Activated CD4-positive, alpha-beta memory T cell treated with anti-CD3 and anti-CD28 coated beads, Interleukin-2, amount 10 ng/mL, durations not matched to agents 7 days and 5 days (primary cell): ENCODE measurements at regions not wholly inside any gene's neighbourhood (a gene's known extent, or its start where the extent isn't known, plus 50 kb on each side); places are given as distances from the start of the nearest gene placed in this dataset.

Experiments used
- CTCF ChIA-PET: fragments of 350-600 bp; sonication (Branson Sonifier 250); formaldehyde crosslinking; loops from one replicate; lab custom pipeline; 2021; ENCODE audit warnings: antibody characterized with exemption, inconsistent platforms; lab: Charles Lee
- POLR2A ChIA-PET: fragments of 350-600 bp; sonication (Branson Sonifier 250); formaldehyde crosslinking; loops from one replicate; lab custom pipeline; 2021; ENCODE audit warnings: antibody characterized with exemption; lab: Charles Lee
- DNase-seq: peaks from one replicate; pipeline ENCODE4 v3.0.0-alpha.2; 2020
- H3K27ac Mint-ChIP-seq: one replicate; pipeline ENCODE4 v1.8.0; 2021; ENCODE audit warnings: mild to moderate bottlenecking, mixed read lengths
- H3K27me3 Mint-ChIP-seq: one replicate; pipeline ENCODE4 v1.8.0; 2021; ENCODE audit warnings: mixed read lengths
- H3K36me3 Mint-ChIP-seq: one replicate; pipeline ENCODE4 v1.8.0; 2021; ENCODE audit warnings: low read depth, mixed read lengths
- H3K4me1 Mint-ChIP-seq: one replicate; pipeline ENCODE4 v1.8.0; 2021; ENCODE audit warnings: mixed read lengths
- H3K4me3 Mint-ChIP-seq: one replicate; pipeline ENCODE4 v1.8.0; 2021; ENCODE audit warnings: mild to moderate bottlenecking, mixed read lengths
- H3K9me3 Mint-ChIP-seq: one replicate; pipeline ENCODE4 v1.8.0; 2021; ENCODE audit warnings: mixed read lengths

DNA sequence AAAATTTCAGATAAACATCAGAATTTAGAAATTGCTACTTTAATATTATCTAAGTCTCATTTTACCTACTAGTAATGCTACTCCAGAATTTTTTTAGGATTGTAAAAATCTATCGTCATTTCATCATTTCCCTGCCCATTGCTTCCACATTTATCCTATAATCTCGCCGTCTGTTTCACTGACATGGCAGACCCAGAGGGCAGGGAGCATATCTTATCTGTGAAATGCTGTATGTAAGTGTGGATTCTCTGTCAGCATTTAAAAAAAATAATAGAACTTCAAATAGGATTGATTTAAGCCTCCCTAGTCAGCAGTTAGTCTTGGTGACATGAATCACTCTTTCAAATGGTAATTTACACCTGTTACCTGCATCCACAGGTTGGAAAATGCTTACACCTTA lies 314.4 kb downstream of the PCDH7 start:
- ChIA-PET POLR2A (no interaction called here), CTCF (no interaction called here)
- Mint-ChIP-seq H3K27me3 (no peaks in the 10 kb centered on the region), H3K4me1 (no peaks in the 10 kb centered on the region), H3K4me3 (no peak overlapping the region), H3K9me3 (peaks cover 3% of the 10 kb centered on the region), H3K36me3 (no peaks in the 10 kb centered on the region), H3K27ac (no peak overlapping the region)
- no peak for DNase-seq

GRCh38 chr4:31035761-31036160 lies 315.6 kb downstream of the PCDH7 start:
- ChIA-PET POLR2A (no interaction called here), CTCF (no interaction called here)
- Mint-ChIP-seq H3K4me3 (no peak overlapping the region), H3K4me1 (no peaks in the 10 kb centered on the region), H3K27ac (no peak overlapping the region), H3K27me3 (no peaks in the 10 kb centered on the region), H3K9me3 (peaks cover 5% of the 10 kb centered on the region), H3K36me3 (no peaks in the 10 kb centered on the region)
- no peak for DNase-seq

DNA sequence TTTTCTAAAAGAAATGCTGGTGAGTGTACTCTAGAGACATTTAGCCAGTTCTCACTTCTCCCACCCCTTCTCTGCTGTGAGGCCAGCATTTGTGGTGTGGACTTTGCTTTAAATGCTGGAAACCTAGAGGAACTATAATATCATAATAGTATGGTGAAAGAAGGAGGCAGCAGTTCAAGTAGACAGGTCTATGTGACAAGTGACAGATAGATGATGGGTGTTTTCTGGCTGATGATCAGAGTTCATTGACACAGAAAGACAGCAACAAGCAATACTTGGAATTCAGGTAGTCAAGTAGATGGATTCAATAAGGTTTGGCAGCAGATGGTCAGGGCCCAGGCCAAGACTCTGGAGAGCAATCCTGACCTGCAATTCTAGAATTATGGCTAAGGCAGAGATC lies 317.5 kb downstream of the PCDH7 start:
- no peak overlapping the region for H3K27ac Mint-ChIP-seq
- H3K27me3 Mint-ChIP-seq = no peaks in the 10 kb centered on the region
- H3K4me3 Mint-ChIP-seq = no peak overlapping the region
- H3K4me1 Mint-ChIP-seq = no peaks in the 10 kb centered on the region
- CTCF ChIA-PET = no interaction called here
- no peak for DNase-seq
- H3K9me3 Mint-ChIP-seq = peaks cover 5% of the 10 kb centered on the region
- POLR2A ChIA-PET = no interaction called here
- no peaks in the 10 kb centered on the region for H3K36me3 Mint-ChIP-seq

- ChIA-PET CTCF (no interaction called here), POLR2A (no interaction called here)
- Mint-ChIP-seq H3K36me3 (no peaks in the 10 kb centered on the region), H3K4me1 (no peaks in the 10 kb centered on the region), H3K27me3 (no peaks in the 10 kb centered on the region), H3K9me3 (peaks cover 2% of the 10 kb centered on the region), H3K27ac (no peak overlapping the region), H3K4me3 (no peak overlapping the region)
- no peak for DNase-seq
Observed at GRCh38 chr4:31039382-31039781, 319.2 kb downstream of the PCDH7 start.

- no peaks in the 10 kb centered on the region for H3K27me3 Mint-ChIP-seq
- H3K27ac Mint-ChIP-seq = no peak overlapping the region
- no peaks in the 10 kb centered on the region for H3K36me3 Mint-ChIP-seq
- ChIA-PET POLR2A (no interaction called here), CTCF (no interaction called here)
- H3K4me1 Mint-ChIP-seq = no peaks in the 10 kb centered on the region
- no peak overlapping the region for H3K4me3 Mint-ChIP-seq
- H3K9me3 Mint-ChIP-seq = peaks cover 2% of the 10 kb centered on the region
- DNase-seq = no peak
Observed at GRCh38 chr4:31040106-31040505, 319.9 kb downstream of the PCDH7 start.

GRCh38 chr4:31041385-31041784 lies 321.2 kb downstream of the PCDH7 start:
- DNase-seq = no peak
- Mint-ChIP-seq H3K27me3 (no peaks in the 10 kb centered on the region), H3K36me3 (no peaks in the 10 kb centered on the region), H3K4me3 (no peak overlapping the region), H3K4me1 (no peaks in the 10 kb centered on the region), H3K9me3 (peaks cover 2% of the 10 kb centered on the region), H3K27ac (no peak overlapping the region)
- ChIA-PET POLR2A (no interaction called here), CTCF (no interaction called here)

GRCh38 chr4:31041853-31042252 lies 321.7 kb downstream of the PCDH7 start:
- Mint-ChIP-seq H3K27me3 (no peaks in the 10 kb centered on the region), H3K27ac (no peak overlapping the region)
- POLR2A ChIA-PET = no interaction called here

DNA sequence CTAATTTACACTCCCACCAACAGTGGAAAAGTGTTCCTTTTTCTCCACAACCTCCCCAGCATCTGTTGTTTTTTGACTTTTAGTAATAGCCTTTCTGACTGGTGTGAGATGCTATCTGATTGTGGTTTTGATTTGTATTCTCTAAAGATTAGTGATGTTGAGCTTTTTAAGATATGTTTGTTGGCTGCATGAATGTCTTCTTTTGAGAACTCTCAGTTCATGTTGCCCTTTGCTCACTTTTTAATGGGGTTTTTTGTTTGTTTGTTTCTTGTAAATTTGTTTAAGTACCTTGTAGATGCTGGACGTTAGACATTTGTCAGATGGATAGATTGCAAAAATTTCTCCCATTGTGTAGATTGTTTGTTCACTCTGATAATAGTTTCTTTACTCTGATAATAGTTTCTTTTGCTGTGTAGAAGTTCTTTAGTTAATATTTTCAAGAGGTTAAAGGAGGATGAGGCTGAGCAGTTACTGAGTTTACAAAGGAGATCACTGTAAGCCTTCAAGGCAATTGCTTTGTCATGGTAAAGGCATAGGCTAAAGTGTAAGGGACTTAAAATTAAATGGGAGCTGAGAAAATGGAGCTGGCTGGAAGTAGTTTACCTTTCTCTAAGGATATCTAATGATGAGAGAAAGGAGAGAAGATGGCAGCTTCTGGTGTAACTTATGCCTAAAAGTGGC lies 323.4 kb downstream of the PCDH7 start:
- Mint-ChIP-seq H3K9me3 (peaks cover 2% of the 10 kb centered on the region), H3K4me1 (no peaks in the 10 kb centered on the region), H3K27ac (no peak overlapping the region), H3K4me3 (no peak overlapping the region), H3K27me3 (no peaks in the 10 kb centered on the region), H3K36me3 (no peaks in the 10 kb centered on the region)
- POLR2A ChIA-PET = no interaction called here
- CTCF ChIA-PET = no interaction called here
- no peak for DNase-seq

More at GRCh38 chr4:31041853-31042252, 321.7 kb downstream of the PCDH7 start:
- no peaks in the 10 kb centered on the region for H3K4me1 Mint-ChIP-seq
- CTCF ChIA-PET = no interaction called here
- H3K36me3 Mint-ChIP-seq = no peaks in the 10 kb centered on the region
- DNase-seq = no peak
- H3K9me3 Mint-ChIP-seq = peaks cover 2% of the 10 kb centered on the region
- no peak overlapping the region for H3K4me3 Mint-ChIP-seq

GRCh38 chr4:31045151-31045550 lies 325.0 kb downstream of the PCDH7 start:
- H3K9me3 Mint-ChIP-seq = peaks cover 3% of the 10 kb centered on the region
- CTCF ChIA-PET = no interaction called here
- no peaks in the 10 kb centered on the region for H3K36me3 Mint-ChIP-seq
- no peak overlapping the region for H3K27ac Mint-ChIP-seq
- POLR2A ChIA-PET = no interaction called here
- H3K4me1 Mint-ChIP-seq = no peaks in the 10 kb centered on the region
- DNase-seq = no peak
- H3K27me3 Mint-ChIP-seq = no peaks in the 10 kb centered on the region
- no peak overlapping the region for H3K4me3 Mint-ChIP-seq

DNA sequence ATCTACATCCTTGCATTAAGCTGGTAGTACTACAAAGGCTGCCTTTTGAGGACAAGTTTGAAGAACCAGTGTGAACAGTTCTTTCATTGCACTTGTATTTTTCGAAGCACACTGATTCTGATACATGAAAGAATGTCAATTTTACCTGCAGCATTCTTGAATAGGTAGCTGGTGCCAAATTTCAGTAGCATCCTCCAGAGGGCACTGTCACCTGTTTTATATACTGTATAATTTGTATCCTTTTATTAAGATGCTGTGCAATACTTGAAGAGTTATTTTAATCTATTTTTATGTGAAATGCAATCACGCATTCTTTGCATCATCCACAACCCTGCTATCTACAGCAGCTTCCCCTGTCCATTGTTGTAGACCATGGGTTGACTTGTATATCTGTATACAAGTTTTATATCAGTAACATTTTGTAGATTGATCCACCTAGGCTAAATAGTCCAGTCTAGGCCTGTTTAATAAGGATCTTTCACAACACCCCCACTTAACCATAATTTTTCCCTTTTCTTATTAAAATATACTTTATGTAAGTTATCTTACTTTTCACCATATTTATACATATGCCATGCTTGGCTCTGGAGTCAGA lies 325.7 kb downstream of the PCDH7 start:
- Mint-ChIP-seq H3K4me3 (no peak overlapping the region), H3K27me3 (no peaks in the 10 kb centered on the region), H3K27ac (no peak overlapping the region), H3K4me1 (no peaks in the 10 kb centered on the region), H3K36me3 (no peaks in the 10 kb centered on the region), H3K9me3 (peaks cover 2% of the 10 kb centered on the region)
- CTCF ChIA-PET = no interaction called here
- POLR2A ChIA-PET = no interaction called here
- DNase-seq = no peak

DNA sequence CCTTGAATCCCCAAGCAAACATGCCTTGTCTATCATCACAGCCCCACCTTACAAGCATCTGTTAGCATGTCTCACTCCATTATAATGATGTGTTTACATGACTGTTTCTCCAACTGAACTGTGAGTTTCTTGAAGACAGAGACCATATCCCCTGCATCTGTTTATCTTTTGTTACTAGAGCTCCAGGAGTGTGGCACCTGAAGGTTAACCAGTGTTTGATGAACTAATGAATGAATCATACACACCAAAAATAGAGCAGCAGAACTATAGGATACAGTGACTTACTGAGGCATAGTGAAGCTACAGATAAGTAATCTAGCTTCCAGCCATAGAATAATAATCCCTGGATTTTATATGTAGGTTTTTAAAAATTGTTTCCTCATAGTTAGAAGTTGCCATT lies 331.0 kb downstream of the PCDH7 start:
- POLR2A ChIA-PET = no interaction called here
- Mint-ChIP-seq H3K27me3 (no peaks in the 10 kb centered on the region), H3K9me3 (peaks cover 5% of the 10 kb centered on the region), H3K4me3 (no peak overlapping the region), H3K4me1 (no peaks in the 10 kb centered on the region), H3K36me3 (no peaks in the 10 kb centered on the region), H3K27ac (no peak overlapping the region)
- CTCF ChIA-PET = no interaction called here
- DNase-seq = no peak

GRCh38 chr4:31051565-31051964 lies 331.4 kb downstream of the PCDH7 start:
- Mint-ChIP-seq H3K4me3 (no peak overlapping the region), H3K9me3 (peaks cover 5% of the 10 kb centered on the region), H3K27me3 (no peaks in the 10 kb centered on the region), H3K4me1 (no peaks in the 10 kb centered on the region), H3K27ac (no peak overlapping the region), H3K36me3 (no peaks in the 10 kb centered on the region)
- CTCF ChIA-PET = no interaction called here
- POLR2A ChIA-PET = no interaction called here
- DNase-seq = no peak

- Mint-ChIP-seq H3K36me3 (no peaks in the 10 kb centered on the region), H3K4me3 (no peak overlapping the region), H3K27me3 (no peaks in the 10 kb centered on the region), H3K27ac (no peak overlapping the region), H3K4me1 (no peaks in the 10 kb centered on the region), H3K9me3 (peaks cover 8% of the 10 kb centered on the region)
- no peak for DNase-seq
- CTCF ChIA-PET = no interaction called here
- POLR2A ChIA-PET = no interaction called here
Observed at GRCh38 chr4:31052519-31052918, 332.4 kb downstream of the PCDH7 start.

DNA sequence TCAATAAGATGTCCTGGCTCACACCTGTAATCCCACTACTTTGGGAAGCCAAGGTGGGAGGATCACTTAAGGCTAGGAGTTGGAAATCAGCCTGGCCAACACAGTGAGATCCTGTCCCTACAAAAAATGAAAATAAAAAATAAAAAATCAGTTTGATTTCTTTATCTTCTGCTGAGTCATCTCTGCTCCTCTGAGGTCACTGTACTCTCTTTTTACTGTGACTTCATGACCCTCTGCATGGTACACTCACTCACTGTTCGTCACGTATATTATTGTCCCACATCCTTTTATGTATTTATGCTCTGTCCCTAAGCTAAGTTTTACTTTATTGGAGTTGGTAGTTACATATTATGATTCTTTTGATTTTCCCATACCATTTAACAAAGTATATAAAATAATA lies 333.3 kb downstream of the PCDH7 start:
- H3K36me3 Mint-ChIP-seq = no peaks in the 10 kb centered on the region
- ChIA-PET POLR2A (no interaction called here), CTCF (no interaction called here)
- no peak overlapping the region for H3K4me3 Mint-ChIP-seq
- DNase-seq = no peak
- H3K9me3 Mint-ChIP-seq = peaks cover 8% of the 10 kb centered on the region
- H3K27me3 Mint-ChIP-seq = no peaks in the 10 kb centered on the region
- no peaks in the 10 kb centered on the region for H3K4me1 Mint-ChIP-seq
- H3K27ac Mint-ChIP-seq = no peak overlapping the region
